Gastroesophageal sphincter (tissue), 3 donors: ENCODE measurements at regions not wholly inside any gene's neighbourhood (a gene's known extent, or its start where the extent isn't known, plus 50 kb on each side); places are given as distances from the start of the nearest gene placed in this dataset.

Experiments
- CTCF ChIP-seq, 4 experiments: fragments of 200-600 bp in 2 of 4; fragments of 450-650 bp in 2 of 4; sonication (generic) in 1 of 4; IDR thresholded peaks; one replicate each; pipeline ENCODE4 v1.5.1; 2017 to 2019; ENCODE audit warnings: antibody characterized with exemption in 4 of 4, mild to moderate bottlenecking in 2 of 4, moderate library complexity in 2 of 4
- EP300 ChIP-seq: sonication (generic); formaldehyde crosslinking; IDR thresholded peaks from one replicate; pipeline ENCODE4 v1.6.1; 2017; ENCODE audit warnings: antibody characterized with exemption, mild to moderate bottlenecking
- POLR2AphosphoS5 ChIP-seq: sonication (generic); formaldehyde crosslinking; IDR thresholded peaks from one replicate; pipeline ENCODE4 v1.6.1; 2017; ENCODE audit warnings: antibody characterized with exemption

GRCh38 chr14:22188318-22188717 is 400.7 kb downstream of the DAD1 start:
- no peak for TF ChIP-seq EP300
- no peak for TF ChIP-seq CTCF (IDR thresholded peaks at IDR 0.05)
- no peak for TF ChIP-seq POLR2AphosphoS5
